IMR-90 (cell line): ENCODE measurements at regions not wholly inside any gene's neighbourhood (a gene's known extent, or its start where the extent isn't known, plus 50 kb on each side); places are given as distances from the start of the nearest gene placed in this dataset.
A peak's percentile ranks its signal among the peaks of the same experiment; 100 is the strongest.

Experiments
- CEBPB ChIP-seq: IDR thresholded peaks from 2 replicates; pipeline ENCODE4 v1.6.1; 2012; ENCODE audit warnings: low read depth, low read length, improper control_type of control experiment
- MAZ ChIP-seq: IDR thresholded peaks from 2 replicates; pipeline ENCODE4 v1.6.1; 2012; ENCODE audit warnings: low read depth, mild to moderate bottlenecking, low read length, improper control_type of control experiment, moderate library complexity, borderline replicate concordance
- MXI1 ChIP-seq: IDR thresholded peaks from 2 replicates; pipeline ENCODE4 v1.6.1; 2012; ENCODE audit warnings: low read depth, mild to moderate bottlenecking, low read length, moderate library complexity, borderline replicate concordance
- POLR2A ChIP-seq: IDR thresholded peaks from 2 replicates; pipeline ENCODE4 v1.6.1; 2012; ENCODE audit warnings: mild to moderate bottlenecking, low read depth, low read length
- RFX5 ChIP-seq: IDR thresholded peaks from 2 replicates; pipeline ENCODE4 v1.8.0; 2012; ENCODE audit warnings: low read depth, mild to moderate bottlenecking, low read length, moderate library complexity
- TF ChIP-seq, protein P1 (sequence below): conservative IDR thresholded peaks from 2 replicates; pipeline ENCODE4 v1.5.1; 2012; ENCODE audit warnings: mild to moderate bottlenecking, low read depth, low read length, improper control_type of control experiment
- TF ChIP-seq, protein P2 (sequence below): fragments of 150-350 bp; IDR thresholded peaks from 2 replicates; pipeline ENCODE4 v1.6.1; 2017; ENCODE audit warnings: mild to moderate bottlenecking, antibody characterized with exemption, low read length, low read depth

DNA sequence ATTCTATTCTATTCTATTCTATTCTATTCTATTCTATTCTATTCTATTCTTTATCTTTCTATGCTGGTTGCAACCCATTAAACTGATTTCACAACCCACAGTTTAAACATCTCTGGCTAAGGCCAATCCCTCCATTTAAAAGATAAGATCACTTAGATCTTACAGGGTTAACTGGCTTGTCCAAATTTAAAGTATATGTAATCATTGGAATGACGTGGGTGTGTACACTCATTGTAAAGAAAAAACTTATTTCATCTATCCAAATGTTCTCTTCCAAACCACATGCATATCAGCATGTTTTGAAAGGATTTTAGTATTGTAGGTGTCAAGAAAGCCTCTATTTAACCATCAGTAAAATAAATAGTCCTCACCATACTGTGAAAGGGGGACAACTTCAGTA, 299.6 kb upstream of the RUNX1 start:
- TF ChIP-seq, protein P1, sequence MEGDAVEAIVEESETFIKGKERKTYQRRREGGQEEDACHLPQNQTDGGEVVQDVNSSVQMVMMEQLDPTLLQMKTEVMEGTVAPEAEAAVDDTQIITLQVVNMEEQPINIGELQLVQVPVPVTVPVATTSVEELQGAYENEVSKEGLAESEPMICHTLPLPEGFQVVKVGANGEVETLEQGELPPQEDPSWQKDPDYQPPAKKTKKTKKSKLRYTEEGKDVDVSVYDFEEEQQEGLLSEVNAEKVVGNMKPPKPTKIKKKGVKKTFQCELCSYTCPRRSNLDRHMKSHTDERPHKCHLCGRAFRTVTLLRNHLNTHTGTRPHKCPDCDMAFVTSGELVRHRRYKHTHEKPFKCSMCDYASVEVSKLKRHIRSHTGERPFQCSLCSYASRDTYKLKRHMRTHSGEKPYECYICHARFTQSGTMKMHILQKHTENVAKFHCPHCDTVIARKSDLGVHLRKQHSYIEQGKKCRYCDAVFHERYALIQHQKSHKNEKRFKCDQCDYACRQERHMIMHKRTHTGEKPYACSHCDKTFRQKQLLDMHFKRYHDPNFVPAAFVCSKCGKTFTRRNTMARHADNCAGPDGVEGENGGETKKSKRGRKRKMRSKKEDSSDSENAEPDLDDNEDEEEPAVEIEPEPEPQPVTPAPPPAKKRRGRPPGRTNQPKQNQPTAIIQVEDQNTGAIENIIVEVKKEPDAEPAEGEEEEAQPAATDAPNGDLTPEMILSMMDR: no peak
- TF ChIP-seq, protein P2, sequence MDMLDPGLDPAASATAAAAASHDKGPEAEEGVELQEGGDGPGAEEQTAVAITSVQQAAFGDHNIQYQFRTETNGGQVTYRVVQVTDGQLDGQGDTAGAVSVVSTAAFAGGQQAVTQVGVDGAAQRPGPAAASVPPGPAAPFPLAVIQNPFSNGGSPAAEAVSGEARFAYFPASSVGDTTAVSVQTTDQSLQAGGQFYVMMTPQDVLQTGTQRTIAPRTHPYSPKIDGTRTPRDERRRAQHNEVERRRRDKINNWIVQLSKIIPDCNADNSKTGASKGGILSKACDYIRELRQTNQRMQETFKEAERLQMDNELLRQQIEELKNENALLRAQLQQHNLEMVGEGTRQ: no peak
- TF ChIP-seq RFX5 (no peak), CEBPB (0 out of 2 replicates have a peak, but pooled peaks have one; percentile 9), POLR2A (no peak), MAZ (no peak), MXI1 (no peak)
